Caco-2 (cell line): ENCODE measurements at regions not wholly inside any gene's neighbourhood (a gene's known extent, or its start where the extent isn't known, plus 50 kb on each side); places are given as distances from the start of the nearest gene placed in this dataset.

Source experiments
- BruUV-seq: library from RNA; stranded (reverse); fragments of 400-500 nt; replicated peaks from 2 replicates; lab custom pipeline; 2021; lab: Mats Ljungman, UMichigan
- CTCF ChIA-PET: fragments of 300-600 bp; sonication (Branson Sonifier 250); formaldehyde crosslinking; loops from one replicate; lab custom pipeline; 2022; ENCODE audit warnings: antibody characterized with exemption; lab: Charles Lee
- POLR2A ChIA-PET: fragments of 300-600 bp; sonication (Branson Sonifier 250); formaldehyde crosslinking; loops from one replicate; lab custom pipeline; 2022; ENCODE audit warnings: antibody characterized with exemption; lab: Charles Lee
- DNase-seq, 2 experiments: peaks; one replicate each; pipeline versions ENCODE4 v3.0.0 to v3.0.0-alpha.2; 2020 to 2022
- H3K27me3 ChIP-seq: replicated peaks from 2 replicates; pipeline ENCODE4 v1.6.0; 2011; ENCODE audit warnings: low read length; ENCODE audit not compliant: control insufficient read depth, insufficient read depth
- H3K36me3 ChIP-seq: 2 replicates; pipeline ENCODE4 v1.5.1; 2011; ENCODE audit warnings: low read length; ENCODE audit not compliant: control insufficient read depth, insufficient read depth
- H3K4me1 ChIP-seq: fragments of 250-450 bp; sonication (Bioruptor Pico); 2 replicates; pipeline ENCODE4 v1.5.1; 2020; ENCODE audit warnings: mild to moderate bottlenecking
- H3K4me3 ChIP-seq: 2 replicates; pipeline ENCODE4 v1.5.1; 2011; ENCODE audit warnings: low read depth, mild to moderate bottlenecking, control low read depth, low read length
- H3K9me3 ChIP-seq: fragments of 250-450 bp; sonication (Bioruptor Pico); 2 replicates; pipeline ENCODE4 v1.5.1; 2020; ENCODE audit warnings: mild to moderate bottlenecking, moderate library complexity
- H3K27ac Mint-ChIP-seq: one replicate; pipeline ENCODE4 v1.8.0; 2022; ENCODE audit warnings: mixed read lengths; ENCODE audit not compliant: unreplicated experiment
- H3K27me3 Mint-ChIP-seq: one replicate; pipeline ENCODE4 v1.8.0; 2022; ENCODE audit warnings: mixed read lengths; ENCODE audit not compliant: insufficient read depth, unreplicated experiment
- H3K36me3 Mint-ChIP-seq: one replicate; pipeline ENCODE4 v1.8.0; 2022; ENCODE audit warnings: mild to moderate bottlenecking, mixed read lengths; ENCODE audit not compliant: insufficient read depth, unreplicated experiment
- H3K4me1 Mint-ChIP-seq: one replicate; pipeline ENCODE4 v1.8.0; 2022; ENCODE audit warnings: low read depth, mixed read lengths; ENCODE audit not compliant: unreplicated experiment
- H3K4me3 Mint-ChIP-seq: one replicate; pipeline ENCODE4 v1.8.0; 2022; ENCODE audit warnings: mild to moderate bottlenecking, moderate library complexity, mixed read lengths; ENCODE audit not compliant: unreplicated experiment
- H3K9me3 Mint-ChIP-seq: one replicate; pipeline ENCODE4 v1.8.0; 2022; ENCODE audit warnings: mixed read lengths; ENCODE audit not compliant: unreplicated experiment
- CTCF ChIP-seq, 2 experiments: fragments of 200-600 bp in 1 of 2; IDR thresholded peaks; 1 replicate in 1 of 2; 2 replicates in 1 of 2; pipeline versions ENCODE4 v1.5.1 to v1.8.0; 2011 to 2022; ENCODE audit warnings: antibody characterized with exemption in 1 of 2, control low read depth in 1 of 2, inconsistent platforms in 1 of 2, low read depth in 1 of 2, low read length in 1 of 2, mild to moderate bottlenecking in 1 of 2, moderate library complexity in 1 of 2; ENCODE audit not compliant: insufficient read depth in 1 of 2, severe bottlenecking in 1 of 2, unreplicated experiment in 1 of 2
- intact Hi-C: fragments of 100-400 bp; cut with micrococcal nuclease; formaldehyde crosslinking; loops from one replicate; pipeline ENCODE4 v1.10.0; 2022; ENCODE audit not compliant: unreplicated experiment

- POLR2A ChIA-PET = no interaction called here
- H3K9me3 Mint-ChIP-seq = no peaks in the 10 kb centered on the region
- Histone ChIP-seq H3K36me3 (no peaks in the 10 kb centered on the region), H3K4me1 (peaks cover 20% of the 10 kb centered on the region), H3K27me3 (no peaks in the 10 kb centered on the region), H3K4me3 (no peak overlapping the region), H3K9me3 (no peaks in the 10 kb centered on the region)
- no TSS peak for BruUV-seq
- CTCF ChIA-PET = no interaction called here
- peaks cover 23% of the 10 kb centered on the region for H3K4me1 Mint-ChIP-seq
- TF ChIP-seq CTCF (IDR thresholded peaks at IDR 0.05; ENCODE audit: insufficient read depth in 1 of 2, low read depth in 1 of 2, low read length in 1 of 2, severe bottlenecking in 1 of 2, unreplicated experiment in 1 of 2) = no peak
- H3K27me3 Mint-ChIP-seq = no peaks in the 10 kb centered on the region
- H3K27ac Mint-ChIP-seq = no peak overlapping the region
- no peak overlapping the region for H3K4me3 Mint-ChIP-seq
- intact Hi-C loops = no loop called here
- peaks cover 7% of the 10 kb centered on the region for H3K36me3 Mint-ChIP-seq
- DNase-seq = no peak
Measured at GRCh38 chr10:21326594-21327288, 198.7 kb downstream of the SKIDA1 start.

DNA sequence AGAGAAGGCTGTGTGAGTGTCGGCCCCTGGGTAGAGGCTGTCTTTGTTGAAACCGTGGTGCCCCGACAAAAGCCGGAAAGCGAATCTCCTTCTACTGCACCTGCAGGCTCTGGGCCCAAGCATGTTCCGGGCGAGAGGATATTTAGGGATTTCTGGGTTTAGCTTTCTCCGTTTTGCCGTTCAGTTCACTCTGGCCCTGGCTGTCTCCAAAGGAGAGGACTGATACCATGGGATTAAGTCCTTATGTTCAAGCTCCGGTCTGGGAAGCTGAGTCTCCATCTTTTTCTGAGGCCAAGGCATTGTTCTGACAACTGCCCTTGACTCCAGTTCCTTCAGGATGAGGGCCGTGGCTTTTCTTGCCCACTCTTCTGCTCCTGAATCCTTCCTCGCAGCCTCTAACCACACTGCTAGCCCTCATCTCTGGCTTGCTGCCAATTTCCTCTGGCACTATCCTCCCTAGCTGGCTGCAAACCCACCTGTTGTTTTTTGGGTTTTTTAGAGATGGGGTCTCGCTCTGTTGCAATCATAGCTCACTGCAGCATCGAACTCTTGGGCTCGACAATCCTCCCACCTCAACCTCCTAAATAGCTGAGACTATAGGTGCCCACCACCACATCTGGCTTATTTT is 206.8 kb downstream of the SKIDA1 start:
- Histone ChIP-seq H3K9me3 (no peaks in the 10 kb centered on the region), H3K4me1 (peaks cover 26% of the 10 kb centered on the region), H3K27me3 (no peaks in the 10 kb centered on the region), H3K4me3 (no peak overlapping the region), H3K36me3 (no peaks in the 10 kb centered on the region)
- no peaks in the 10 kb centered on the region for H3K27me3 Mint-ChIP-seq
- DNase-seq = no peak
- H3K27ac Mint-ChIP-seq = no peak overlapping the region
- no peak for TF ChIP-seq CTCF (IDR thresholded peaks at IDR 0.05; ENCODE audit: insufficient read depth in 1 of 2, low read depth in 1 of 2, low read length in 1 of 2, severe bottlenecking in 1 of 2, unreplicated experiment in 1 of 2)
- H3K9me3 Mint-ChIP-seq = no peaks in the 10 kb centered on the region
- ChIA-PET CTCF (interaction anchor here (0.6 to 0.7 kb wide), 2 partner anchors 21 to 115 kb away, joined by 3 read pairs; no protein-coding TSS in a partner anchor), POLR2A (no interaction called here)
- no peaks in the 10 kb centered on the region for H3K36me3 Mint-ChIP-seq
- no peak overlapping the region for H3K4me3 Mint-ChIP-seq
- intact Hi-C loops = no loop called here
- BruUV-seq = no TSS peak
- H3K4me1 Mint-ChIP-seq = peaks cover 31% of the 10 kb centered on the region

DNA sequence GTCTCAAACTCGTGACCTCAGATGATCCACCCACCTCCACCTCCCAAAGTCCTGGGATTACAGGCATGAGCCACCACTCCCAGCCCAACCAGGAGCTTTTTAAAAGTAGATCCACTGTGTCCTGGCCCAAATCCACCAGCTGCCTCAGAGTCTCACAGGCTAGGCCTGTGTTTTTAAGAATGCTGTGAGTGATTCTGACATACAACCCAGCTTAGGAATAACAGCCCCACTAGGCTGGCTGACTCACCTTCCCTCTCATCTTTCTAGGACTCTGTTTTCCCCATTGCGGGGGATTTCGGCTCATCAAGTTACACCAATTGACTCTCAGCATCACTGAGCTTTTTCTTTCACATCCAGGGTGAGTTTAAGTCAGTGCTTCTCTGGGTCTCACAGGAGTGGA is 207.6 kb downstream of the SKIDA1 start:
- POLR2A ChIA-PET = interaction anchor here (0.6 kb wide), 1 partner anchor 178 kb away, joined by 4 read pairs; no protein-coding TSS in a partner anchor
- Mint-ChIP-seq H3K27me3 (no peaks in the 10 kb centered on the region), H3K27ac (no peak overlapping the region), H3K4me3 (no peak overlapping the region), H3K4me1 (peaks cover 36% of the 10 kb centered on the region), H3K9me3 (no peaks in the 10 kb centered on the region), H3K36me3 (no peaks in the 10 kb centered on the region)
- no TSS peak for BruUV-seq
- DNase-seq = no peak
- TF ChIP-seq CTCF (IDR thresholded peaks at IDR 0.05; ENCODE audit: insufficient read depth in 1 of 2, low read depth in 1 of 2, low read length in 1 of 2, severe bottlenecking in 1 of 2, unreplicated experiment in 1 of 2) = no peak
- Histone ChIP-seq H3K9me3 (no peaks in the 10 kb centered on the region), H3K4me1 (peaks cover 31% of the 10 kb centered on the region), H3K27me3 (no peaks in the 10 kb centered on the region), H3K36me3 (no peaks in the 10 kb centered on the region), H3K4me3 (no peak overlapping the region)
- CTCF ChIA-PET = no interaction called here
- intact Hi-C loops = no loop called here
